ENCODE measurements at regions not wholly inside any gene's neighbourhood (a gene's known extent, or its start where the extent isn't known, plus 50 kb on each side); places are given as distances from the start of the nearest gene placed in this dataset.

- Mint-ChIP-seq H3K4me3 (no peak overlapping the region), H3K36me3 (ENCODE audit: low read depth) (peaks cover 1% of the 10 kb centered on the region), H3K4me1 (no peaks in the 10 kb centered on the region), H3K27ac (no peak overlapping the region), H3K9me3 (peaks cover 13% of the 10 kb centered on the region), H3K27me3 (no peaks in the 10 kb centered on the region)
- CTCF ChIA-PET: no interaction called here
- no peak for DNase-seq
- POLR2A ChIA-PET: no interaction called here
Observed at GRCh38 chr2:105593221-105593967, 151.3 kb upstream of the NCK2 start.

- H3K4me1 Mint-ChIP-seq: no peaks in the 10 kb centered on the region
- no peak overlapping the region for H3K4me3 Mint-ChIP-seq
- CTCF ChIA-PET: no interaction called here
- H3K9me3 Mint-ChIP-seq: peaks cover 24% of the 10 kb centered on the region
- H3K27me3 Mint-ChIP-seq: no peaks in the 10 kb centered on the region
- H3K27ac Mint-ChIP-seq: no peak overlapping the region
- POLR2A ChIA-PET: no interaction called here
- no peak for DNase-seq
- peaks cover 3% of the 10 kb centered on the region for H3K36me3 Mint-ChIP-seq (ENCODE audit: low read depth)
Observed at GRCh38 chr2:105592288-105592687, 152.4 kb upstream of the NCK2 start.

DNA sequence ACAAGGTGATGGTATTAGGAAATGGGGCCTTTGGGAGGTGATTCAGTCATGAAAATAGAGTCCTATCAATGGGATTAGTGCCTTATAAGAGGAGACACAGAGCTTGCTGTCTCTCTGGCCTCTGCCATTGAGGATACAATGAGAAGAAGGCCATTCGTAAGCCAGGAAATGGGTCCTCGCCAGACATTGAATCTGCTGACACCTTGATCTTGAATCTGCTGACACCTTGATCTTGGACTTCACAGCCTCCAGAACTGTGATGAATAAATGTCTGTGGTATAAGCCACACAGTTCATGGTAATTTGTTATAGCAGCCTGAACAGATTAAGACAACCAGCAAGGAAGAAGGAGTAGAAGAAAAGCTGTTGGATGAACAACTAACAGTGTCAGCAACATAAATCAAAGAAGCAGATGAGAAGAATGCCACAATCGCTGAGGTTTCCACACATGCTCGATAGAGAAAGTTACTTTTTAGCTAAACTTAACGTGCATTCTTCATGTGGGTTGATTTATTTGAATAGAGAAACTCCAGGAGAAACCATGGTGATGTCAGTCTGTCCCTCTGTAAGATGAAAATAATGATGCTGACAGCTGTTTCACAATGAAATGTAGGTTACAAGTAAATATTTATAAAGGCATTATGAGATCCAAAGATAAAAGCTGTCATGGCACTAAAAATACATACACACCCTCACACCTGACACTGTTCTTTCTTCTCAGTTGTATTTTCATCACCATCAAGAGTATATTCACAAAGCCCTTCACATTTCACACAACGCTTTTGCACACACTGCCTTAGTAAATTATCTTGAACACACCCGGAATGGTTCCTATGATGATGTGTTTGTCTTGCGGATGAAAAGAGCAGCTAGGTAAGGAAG lies 153.7 kb upstream of the NCK2 start:
- DNase-seq: no peak
- CTCF ChIA-PET: interaction anchor here (0.9 kb wide), 1 partner anchor 8 kb away, joined by 3 read pairs; no protein-coding TSS in a partner anchor

DNA sequence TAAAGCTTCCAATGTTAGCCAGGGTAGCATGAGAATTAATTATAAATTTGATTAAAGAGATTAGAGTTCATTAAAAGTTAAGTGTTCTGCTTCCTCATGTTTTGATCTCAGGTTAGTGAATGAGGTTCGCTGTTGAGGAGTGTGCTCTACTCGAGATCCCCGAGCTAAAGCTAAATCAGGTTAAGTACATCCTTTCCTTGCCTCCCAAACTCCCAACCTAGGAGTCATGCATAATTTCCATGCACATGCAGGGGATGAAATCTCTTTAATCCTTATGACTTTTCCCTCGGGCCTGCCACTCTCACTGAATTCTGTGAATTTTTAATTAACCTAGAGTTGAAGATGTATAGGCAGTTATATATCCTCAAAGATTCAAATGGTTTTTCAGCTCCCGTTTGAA lies 156.1 kb upstream of the NCK2 start:
- Mint-ChIP-seq H3K9me3 (peaks cover 25% of the 10 kb centered on the region), H3K4me1 (peaks cover 13% of the 10 kb centered on the region), H3K27me3 (no peaks in the 10 kb centered on the region), H3K27ac (no peak overlapping the region), H3K4me3 (no peak overlapping the region), H3K36me3 (ENCODE audit: low read depth) (peaks cover 3% of the 10 kb centered on the region)
- POLR2A ChIA-PET: no interaction called here
- DNase-seq: no peak
- CTCF ChIA-PET: interaction anchor here (2.0 kb wide), 1 partner anchor 12 kb away, joined by 6 read pairs; no protein-coding TSS in a partner anchor

More for the DNA sequence above, 153.7 kb upstream of the NCK2 start:
- H3K27ac Mint-ChIP-seq: no peak overlapping the region
- H3K9me3 Mint-ChIP-seq: peaks cover 25% of the 10 kb centered on the region
- no peaks in the 10 kb centered on the region for H3K4me1 Mint-ChIP-seq
- no peaks in the 10 kb centered on the region for H3K27me3 Mint-ChIP-seq
- POLR2A ChIA-PET: no interaction called here
- no peak overlapping the region for H3K4me3 Mint-ChIP-seq
- peaks cover 3% of the 10 kb centered on the region for H3K36me3 Mint-ChIP-seq (ENCODE audit: low read depth)

GRCh38 chr2:105587637-105588036 lies 157.1 kb upstream of the NCK2 start:
- CTCF ChIA-PET: interaction anchor here (2.0 kb wide), 1 partner anchor 11 kb away, joined by 6 read pairs; no protein-coding TSS in a partner anchor
- Mint-ChIP-seq H3K9me3 (peaks cover 25% of the 10 kb centered on the region), H3K4me3 (no peak overlapping the region), H3K27ac (no peak overlapping the region), H3K36me3 (ENCODE audit: low read depth) (peaks cover 3% of the 10 kb centered on the region), H3K27me3 (no peaks in the 10 kb centered on the region), H3K4me1 (peaks cover 17% of the 10 kb centered on the region)
- POLR2A ChIA-PET: no interaction called here
- DNase-seq: no peak

DNA sequence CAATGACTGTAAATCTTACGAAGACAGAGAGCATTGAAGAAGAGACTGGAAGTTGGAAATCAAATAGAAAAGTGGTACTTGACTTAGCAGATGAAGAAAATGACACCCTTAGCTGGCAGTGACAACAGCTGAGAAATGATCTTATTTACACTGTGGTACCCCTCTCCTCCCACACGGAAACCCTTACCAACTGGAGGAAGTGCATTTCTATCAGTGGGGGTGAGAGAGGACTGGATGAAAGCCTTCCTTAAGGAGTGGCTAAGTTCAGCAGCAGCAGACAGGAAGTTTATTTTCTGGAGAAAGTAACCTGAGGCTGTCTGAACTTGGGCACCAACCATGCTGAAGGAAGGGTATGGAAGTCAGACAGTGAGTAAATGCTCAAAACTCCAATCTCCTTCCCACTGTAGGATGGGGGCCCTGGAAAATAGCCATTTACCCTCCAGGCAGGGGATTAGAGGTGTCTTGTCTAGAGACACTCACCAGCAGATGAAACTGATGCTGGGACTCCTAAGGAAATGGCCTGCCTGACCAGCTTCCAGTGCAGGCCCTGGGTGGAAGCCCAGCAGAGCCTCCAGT lies 160.2 kb upstream of the NCK2 start:
- peak overlapping the region; percentile 3 for H3K27ac Mint-ChIP-seq
- ChIA-PET POLR2A (no interaction called here), CTCF (no interaction called here)

DNA sequence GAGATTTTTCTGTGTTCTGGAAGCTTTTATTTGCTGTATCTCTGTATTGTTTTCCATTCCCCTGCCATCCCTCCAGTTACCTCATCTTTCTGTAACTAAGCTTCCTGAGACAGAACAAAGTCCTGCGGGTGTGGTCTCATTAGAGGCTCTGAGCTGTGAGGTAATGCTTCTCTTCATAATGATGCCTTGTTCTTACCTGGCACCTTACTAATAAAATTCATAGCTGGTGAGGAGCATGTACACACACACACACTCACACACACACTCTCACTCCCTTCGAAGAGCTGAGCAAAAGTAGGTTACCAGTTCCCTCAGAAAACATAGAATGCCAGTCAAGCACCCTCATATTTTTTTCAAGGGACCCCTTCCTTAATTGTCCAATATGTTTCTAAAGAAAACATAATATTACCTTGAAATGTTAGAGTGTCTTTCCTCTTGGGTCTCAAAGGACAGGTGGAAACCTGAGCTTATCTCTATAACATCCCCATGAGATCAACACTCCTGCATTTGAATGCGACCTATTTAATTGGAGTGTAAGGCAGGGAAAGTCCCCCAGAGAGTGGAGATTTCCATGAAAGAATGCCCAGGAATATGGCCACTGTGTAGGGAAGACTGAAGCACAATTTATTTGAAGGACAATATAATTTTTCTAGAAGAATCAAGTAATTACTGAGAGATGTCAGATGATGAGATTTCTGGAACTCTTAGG lies 161.6 kb upstream of the NCK2 start:
- H3K27ac Mint-ChIP-seq: no peak overlapping the region
- H3K4me1 Mint-ChIP-seq: peaks cover 21% of the 10 kb centered on the region
- peaks cover 9% of the 10 kb centered on the region for H3K9me3 Mint-ChIP-seq
- CTCF ChIA-PET: interaction anchor here (0.9 to 1.4 kb wide), 6 partner anchors 10 to 337 kb away, joined by 3 to 6 read pairs (median 3); no protein-coding TSS in a partner anchor
- POLR2A ChIA-PET: no interaction called here
- no peak overlapping the region for H3K4me3 Mint-ChIP-seq
- H3K36me3 Mint-ChIP-seq (ENCODE audit: low read depth): peaks cover 2% of the 10 kb centered on the region
- no peak for DNase-seq
- H3K27me3 Mint-ChIP-seq: no peaks in the 10 kb centered on the region

More for the DNA sequence above, 160.2 kb upstream of the NCK2 start:
- peaks cover 21% of the 10 kb centered on the region for H3K4me1 Mint-ChIP-seq
- H3K9me3 Mint-ChIP-seq: peaks cover 16% of the 10 kb centered on the region
- no peak overlapping the region for H3K4me3 Mint-ChIP-seq
- peaks cover 3% of the 10 kb centered on the region for H3K36me3 Mint-ChIP-seq (ENCODE audit: low read depth)
- H3K27me3 Mint-ChIP-seq: no peaks in the 10 kb centered on the region
- DNase-seq: no peak

- no peak for DNase-seq
- Mint-ChIP-seq H3K27me3 (no peaks in the 10 kb centered on the region), H3K36me3 (ENCODE audit: low read depth) (no peaks in the 10 kb centered on the region), H3K4me1 (peaks cover 25% of the 10 kb centered on the region), H3K9me3 (no peaks in the 10 kb centered on the region), H3K4me3 (no peak overlapping the region), H3K27ac (no peak overlapping the region)
- ChIA-PET CTCF (interaction anchor here (1.0 kb wide), 1 partner anchor 14 kb away, joined by 3 read pairs; no protein-coding TSS in a partner anchor), POLR2A (no interaction called here)
Observed at GRCh38 chr2:105581555-105581944, 163.2 kb upstream of the NCK2 start.

- Mint-ChIP-seq H3K4me1 (peaks cover 29% of the 10 kb centered on the region), H3K4me3 (no peak overlapping the region), H3K27me3 (no peaks in the 10 kb centered on the region), H3K9me3 (no peaks in the 10 kb centered on the region), H3K27ac (no peak overlapping the region), H3K36me3 (ENCODE audit: low read depth) (no peaks in the 10 kb centered on the region)
- DNase-seq: no peak
- POLR2A ChIA-PET: no interaction called here
- CTCF ChIA-PET: interaction anchor here (1.0 kb wide), 1 partner anchor 15 kb away, joined by 3 read pairs; no protein-coding TSS in a partner anchor
Observed at GRCh38 chr2:105580870-105581554, 163.7 kb upstream of the NCK2 start.

GRCh38 chr2:105580216-105580615 lies 164.5 kb upstream of the NCK2 start:
- H3K27me3 Mint-ChIP-seq: no peaks in the 10 kb centered on the region
- peaks cover 34% of the 10 kb centered on the region for H3K4me1 Mint-ChIP-seq
- ChIA-PET CTCF (interaction anchor here (1.9 kb wide), 1 partner anchor 514 kb away, joined by 5 read pairs; no protein-coding TSS in a partner anchor), POLR2A (no interaction called here)
- H3K9me3 Mint-ChIP-seq: no peaks in the 10 kb centered on the region
- H3K4me3 Mint-ChIP-seq: no peak overlapping the region
- no peak overlapping the region for H3K27ac Mint-ChIP-seq
- no peak for DNase-seq
- H3K36me3 Mint-ChIP-seq (ENCODE audit: low read depth): no peaks in the 10 kb centered on the region

DNA sequence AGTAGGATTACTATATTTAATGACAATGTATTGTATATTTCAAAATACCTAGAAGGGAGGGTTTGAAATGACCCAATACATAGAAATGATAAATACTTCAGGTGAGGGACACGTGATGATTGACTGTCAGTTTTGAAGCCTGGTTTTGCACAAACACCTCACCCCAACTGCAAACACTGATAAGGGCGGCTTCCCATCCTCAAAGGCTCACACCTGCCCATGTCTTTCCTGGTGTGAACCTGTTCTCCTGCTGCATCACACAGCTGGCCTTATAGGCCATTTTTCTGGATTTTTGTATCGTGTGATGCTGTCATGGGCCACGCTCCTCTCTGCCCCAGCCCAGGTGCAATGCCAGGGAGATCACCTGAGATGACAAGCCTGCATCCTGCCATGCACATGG lies 166.5 kb upstream of the NCK2 start:
- no peak for DNase-seq
- Mint-ChIP-seq H3K4me3 (no peak overlapping the region), H3K27me3 (no peaks in the 10 kb centered on the region), H3K4me1 (peaks cover 29% of the 10 kb centered on the region), H3K27ac (no peak overlapping the region), H3K9me3 (no peaks in the 10 kb centered on the region), H3K36me3 (ENCODE audit: low read depth) (no peaks in the 10 kb centered on the region)
- ChIA-PET POLR2A (no interaction called here), CTCF (interaction anchor here (0.6 to 1.9 kb wide), 3 partner anchors 59 to 516 kb away, joined by 3 to 5 read pairs (median 4); no protein-coding TSS in a partner anchor)

DNA sequence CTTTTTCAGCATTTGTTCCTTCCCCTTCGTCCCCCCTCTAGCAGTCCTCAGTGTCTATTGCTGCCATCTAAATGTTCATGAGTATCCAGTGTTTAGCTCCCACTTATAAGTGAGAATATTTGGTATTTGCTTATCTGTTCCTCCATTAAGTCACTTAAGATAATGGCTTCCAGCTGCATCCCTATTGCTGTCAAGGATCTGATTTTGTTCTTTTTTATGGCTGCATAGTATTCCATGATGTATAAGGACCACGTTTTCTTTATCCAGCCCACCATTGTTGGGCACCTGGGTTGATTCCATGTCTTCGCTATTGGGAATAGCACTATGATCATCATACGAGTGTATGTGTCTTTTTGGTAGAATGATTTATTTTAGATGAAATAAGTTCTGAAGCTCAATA lies 166.9 kb upstream of the NCK2 start:
- no peak overlapping the region for H3K4me3 Mint-ChIP-seq
- DNase-seq: no peak
- H3K9me3 Mint-ChIP-seq: no peaks in the 10 kb centered on the region
- no peaks in the 10 kb centered on the region for H3K27me3 Mint-ChIP-seq
- POLR2A ChIA-PET: interaction anchor here (0.7 kb wide), 1 partner anchor 517 kb away, joined by 3 read pairs; no protein-coding TSS in a partner anchor
- H3K4me1 Mint-ChIP-seq: peaks cover 27% of the 10 kb centered on the region
- H3K27ac Mint-ChIP-seq: no peak overlapping the region
- no peaks in the 10 kb centered on the region for H3K36me3 Mint-ChIP-seq (ENCODE audit: low read depth)
- CTCF ChIA-PET: interaction anchor here (0.6 kb wide), 1 partner anchor 329 kb away, joined by 4 read pairs; no protein-coding TSS in a partner anchor
